SHP77 (cell line): ENCODE measurements at regions not wholly inside any gene's neighbourhood (a gene's known extent, or its start where the extent isn't known, plus 50 kb on each side); places are given as distances from the start of the nearest gene placed in this dataset.
"Not testable (repeated sequence)": the region's sequence is repeated elsewhere in the genome, so short reads cannot be mapped to it uniquely, and the experiment has no call there.

Experiments used
- DNase-seq, 2 experiments: peaks; one replicate each; lab custom pipeline; 2025; lab: John Stamatoyannopoulos, UW

- no peak for DNase-seq
Measured at GRCh38 chr6:137399881-137400443, 94.2 kb downstream of the OLIG3 start.

- no peak for DNase-seq
Measured at GRCh38 chr6:137395316-137395715, 98.9 kb downstream of the OLIG3 start.

- no peak for DNase-seq
Measured at GRCh38 chr6:137391061-137391814, 103.0 kb downstream of the OLIG3 start.

GRCh38 chr6:137390334-137390733 lies 103.9 kb downstream of the OLIG3 start:
- DNase-seq, result no peak

- no peak for DNase-seq
Measured at GRCh38 chr6:137389150-137389704, 105.0 kb downstream of the OLIG3 start.

GRCh38 chr6:137387096-137387764 lies 107.0 kb downstream of the OLIG3 start:
- no peak for DNase-seq

GRCh38 chr6:137383287-137383686 lies 110.9 kb downstream of the OLIG3 start:
- DNase-seq, result not testable (repeated sequence)

- DNase-seq, result no peak
Measured at GRCh38 chr6:137378090-137378369, 116.2 kb downstream of the OLIG3 start.

GRCh38 chr6:137373296-137373695 lies 120.9 kb downstream of the OLIG3 start:
- DNase-seq, result no peak

- DNase-seq, result no peak
Measured at GRCh38 chr6:137372532-137372931, 121.7 kb downstream of the OLIG3 start.

- DNase-seq, result no peak
Measured at GRCh38 chr6:137371634-137372016, 122.6 kb downstream of the OLIG3 start.

- no peak for DNase-seq
Measured at GRCh38 chr6:137370871-137371633, 123.1 kb downstream of the OLIG3 start.

- DNase-seq, result no peak
Measured at GRCh38 chr6:137369136-137369535, 125.1 kb downstream of the OLIG3 start.

- no peak for DNase-seq
Measured at GRCh38 chr6:137365707-137366437, 128.3 kb downstream of the OLIG3 start.

GRCh38 chr6:137363805-137364138 lies 130.4 kb downstream of the OLIG3 start:
- DNase-seq, result no peak

GRCh38 chr6:137362878-137363804 lies 131.1 kb downstream of the OLIG3 start:
- DNase-seq, result no peak

- DNase-seq, result no peak
Measured at GRCh38 chr6:137361701-137362100, 132.5 kb downstream of the OLIG3 start.

- no peak for DNase-seq
Measured at GRCh38 chr6:137358273-137358672, 135.9 kb downstream of the OLIG3 start.

GRCh38 chr6:137357948-137358266 lies 136.3 kb downstream of the OLIG3 start:
- DNase-seq, result no peak

GRCh38 chr6:137357263-137357947 lies 136.8 kb downstream of the OLIG3 start:
- no peak for DNase-seq
